Fibroblast of villous mesenchyme (primary cell): ENCODE measurements at regions not wholly inside any gene's neighbourhood (a gene's known extent, or its start where the extent isn't known, plus 50 kb on each side); places are given as distances from the start of the nearest gene placed in this dataset.
A peak's percentile ranks its signal among the peaks of the same experiment; 100 is the strongest.

ENCODE experiments used
- DNase-seq: peaks from one replicate; pipeline ENCODE4 v3.0.0-alpha.2; 2010; ENCODE audit warnings: low read depth
- H3K4me3 ChIP-seq: 2 replicates; pipeline ENCODE4 v1.5.1; 2011; ENCODE audit warnings: low read depth, mild to moderate bottlenecking, low read length
- TF ChIP-seq, protein P1 (sequence below): IDR thresholded peaks from 2 replicates; pipeline ENCODE4 v1.5.1; 2012; ENCODE audit warnings: low read depth, mild to moderate bottlenecking, low read length; ENCODE audit not compliant: insufficient read depth

DNA sequence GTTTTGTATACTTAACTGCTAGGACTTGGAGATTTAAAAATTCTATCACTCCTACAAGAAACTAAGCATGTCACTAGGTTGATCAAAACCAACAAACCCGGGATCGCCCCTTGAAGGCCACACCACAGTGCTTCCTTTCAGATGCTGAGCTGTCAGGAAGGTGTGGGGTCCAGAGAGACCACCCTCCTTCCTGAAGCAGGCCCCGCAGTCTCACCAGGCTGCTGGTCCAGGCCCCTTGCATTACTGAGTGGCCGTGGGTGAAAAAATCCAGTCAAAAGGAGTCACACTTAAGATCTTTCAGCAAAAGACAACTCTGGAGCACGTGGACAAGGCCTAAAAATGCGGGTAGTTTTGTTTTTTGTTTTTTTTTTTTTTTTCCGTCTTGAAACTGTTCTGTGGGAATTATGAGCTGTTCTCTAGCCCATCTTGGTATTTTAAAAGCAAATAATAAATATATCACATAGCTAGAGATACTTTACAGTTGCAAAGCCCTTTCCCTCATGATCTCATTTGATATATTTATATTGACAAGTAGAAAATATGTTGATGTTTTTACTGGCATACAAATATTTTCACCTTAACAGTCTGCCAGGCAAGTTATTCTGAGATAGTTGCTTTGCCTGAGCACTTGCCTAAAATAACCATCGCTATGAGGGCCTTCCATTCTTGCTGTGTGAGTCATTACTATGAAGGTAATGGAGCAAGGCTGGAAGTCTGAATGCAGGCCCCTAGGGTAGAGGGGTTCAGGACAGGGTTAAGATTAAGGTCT, 73.1 kb upstream of the EDEM3 start:
- DNase-seq, result peak; percentile 60
- TF ChIP-seq, protein P1, sequence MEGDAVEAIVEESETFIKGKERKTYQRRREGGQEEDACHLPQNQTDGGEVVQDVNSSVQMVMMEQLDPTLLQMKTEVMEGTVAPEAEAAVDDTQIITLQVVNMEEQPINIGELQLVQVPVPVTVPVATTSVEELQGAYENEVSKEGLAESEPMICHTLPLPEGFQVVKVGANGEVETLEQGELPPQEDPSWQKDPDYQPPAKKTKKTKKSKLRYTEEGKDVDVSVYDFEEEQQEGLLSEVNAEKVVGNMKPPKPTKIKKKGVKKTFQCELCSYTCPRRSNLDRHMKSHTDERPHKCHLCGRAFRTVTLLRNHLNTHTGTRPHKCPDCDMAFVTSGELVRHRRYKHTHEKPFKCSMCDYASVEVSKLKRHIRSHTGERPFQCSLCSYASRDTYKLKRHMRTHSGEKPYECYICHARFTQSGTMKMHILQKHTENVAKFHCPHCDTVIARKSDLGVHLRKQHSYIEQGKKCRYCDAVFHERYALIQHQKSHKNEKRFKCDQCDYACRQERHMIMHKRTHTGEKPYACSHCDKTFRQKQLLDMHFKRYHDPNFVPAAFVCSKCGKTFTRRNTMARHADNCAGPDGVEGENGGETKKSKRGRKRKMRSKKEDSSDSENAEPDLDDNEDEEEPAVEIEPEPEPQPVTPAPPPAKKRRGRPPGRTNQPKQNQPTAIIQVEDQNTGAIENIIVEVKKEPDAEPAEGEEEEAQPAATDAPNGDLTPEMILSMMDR, result no peak
- no peak overlapping the region for H3K4me3 ChIP-seq

DNA sequence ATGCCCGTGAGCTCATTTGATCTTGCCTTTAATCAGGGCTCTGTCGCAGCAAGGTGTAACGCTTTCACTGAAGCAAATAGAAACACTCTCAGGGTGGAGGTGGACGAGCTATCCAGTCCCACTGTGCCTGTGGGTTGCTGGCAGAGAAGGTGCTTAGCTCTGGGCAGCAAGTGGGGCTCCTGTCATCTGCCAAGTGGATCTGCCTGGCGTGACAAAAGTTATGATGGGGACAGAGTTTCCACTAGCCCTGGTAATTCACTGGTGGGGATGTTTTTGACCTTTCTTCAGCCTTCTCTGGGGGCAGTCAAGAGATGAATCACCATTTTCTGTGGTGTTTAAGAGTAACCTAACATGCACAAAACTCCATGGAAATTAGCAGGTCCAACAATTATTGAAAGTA, 71.3 kb upstream of the EDEM3 start:
- TF ChIP-seq, protein P1, result no peak
- no peak overlapping the region for H3K4me3 ChIP-seq
- DNase-seq, result no peak

DNA sequence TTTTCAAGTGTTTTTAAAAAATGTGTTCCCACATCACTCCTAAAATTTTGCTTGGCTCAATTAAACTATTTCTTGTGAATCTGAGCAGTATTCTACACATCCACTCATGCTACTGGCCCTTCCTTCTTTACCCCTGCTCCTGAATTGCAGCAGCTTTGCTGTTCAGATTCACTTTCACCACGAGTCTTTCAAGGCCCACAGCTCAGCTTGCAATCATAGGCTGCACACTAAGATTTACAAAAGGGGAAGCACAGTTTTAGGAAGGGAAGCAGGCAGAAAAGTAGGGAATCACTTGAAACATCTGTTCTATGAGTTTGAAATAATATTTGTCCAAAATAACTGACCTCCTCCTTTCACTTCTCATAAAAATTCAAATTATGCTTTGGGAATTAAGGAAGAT, 70.9 kb upstream of the EDEM3 start:
- H3K4me3 ChIP-seq, result no peak overlapping the region
- TF ChIP-seq, protein P1, result no peak
- no peak for DNase-seq

DNA sequence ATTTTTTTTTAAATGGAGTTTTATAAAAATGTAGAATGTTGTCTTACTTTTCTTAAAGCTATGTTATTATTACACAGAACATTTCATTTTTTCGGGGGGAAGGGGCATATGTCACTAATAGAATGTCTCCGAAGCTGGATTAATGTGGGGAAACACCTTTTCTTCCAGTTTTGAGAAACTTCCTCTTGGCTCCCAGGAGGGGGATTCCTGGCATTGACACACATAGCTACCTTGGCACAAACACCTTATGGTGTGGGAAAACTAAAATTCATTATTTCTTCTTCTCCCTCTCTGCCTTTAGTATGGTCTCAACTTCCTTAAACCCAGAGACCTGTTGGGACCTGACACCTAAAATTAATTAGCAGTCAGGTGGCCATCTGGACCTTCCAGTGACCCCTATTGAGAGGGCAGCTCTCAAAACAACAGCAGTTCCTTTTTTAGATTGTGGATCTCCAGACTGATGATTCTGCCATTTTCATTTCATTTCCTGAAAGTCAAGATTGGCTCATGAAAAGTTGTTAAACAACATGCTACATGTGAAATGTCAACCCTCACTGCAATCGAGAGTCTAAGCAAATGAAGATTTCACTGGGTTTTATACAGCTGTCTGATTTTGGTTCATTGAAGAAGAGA, 70.1 kb upstream of the EDEM3 start:
- DNase-seq, result no peak
- H3K4me3 ChIP-seq, result no peak overlapping the region
- TF ChIP-seq, protein P1, result no peak

DNA sequence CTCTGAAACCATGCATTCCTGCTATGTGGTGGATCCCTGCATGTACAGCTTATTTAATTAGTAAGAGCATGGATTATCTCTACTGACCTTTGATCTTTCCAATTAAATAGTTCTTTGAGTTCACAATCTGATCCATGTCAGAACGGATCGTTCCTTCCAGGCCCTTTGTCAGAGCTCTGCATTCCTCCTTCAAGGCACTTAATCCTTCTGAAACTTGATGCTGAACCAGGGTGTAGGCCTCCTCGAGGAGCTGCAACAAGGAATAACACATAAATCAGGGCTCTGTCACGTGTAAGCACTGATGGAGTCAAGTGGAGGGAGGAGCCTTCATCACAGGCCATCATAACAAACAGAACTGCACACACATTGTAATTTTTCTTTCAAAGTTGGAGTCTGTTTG, 68.4 kb upstream of the EDEM3 start:
- DNase-seq, result peak; percentile 71
- no peak overlapping the region for H3K4me3 ChIP-seq
- TF ChIP-seq, protein P1, result no peak

DNA sequence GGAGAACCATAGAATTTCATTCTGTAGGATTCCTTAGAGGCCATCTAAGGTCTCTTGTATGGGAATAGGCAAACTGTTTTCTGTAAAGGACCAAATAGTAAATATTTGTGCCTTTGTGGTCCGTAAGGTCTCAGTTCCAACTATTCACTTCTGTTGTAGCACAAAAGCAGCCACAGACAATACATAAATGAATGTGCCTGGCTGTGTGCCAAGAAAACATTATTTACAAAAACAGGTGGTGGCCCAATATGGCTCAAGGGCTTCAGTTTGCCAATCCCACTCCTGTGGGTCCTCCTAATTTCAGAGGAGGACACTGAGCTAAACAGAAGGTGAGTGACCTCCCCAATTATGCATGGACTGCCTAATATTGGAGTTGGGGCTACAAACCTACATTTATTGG, 67.6 kb upstream of the EDEM3 start:
- DNase-seq, result no peak
- H3K4me3 ChIP-seq, result no peak overlapping the region
- TF ChIP-seq, protein P1, result no peak

DNA sequence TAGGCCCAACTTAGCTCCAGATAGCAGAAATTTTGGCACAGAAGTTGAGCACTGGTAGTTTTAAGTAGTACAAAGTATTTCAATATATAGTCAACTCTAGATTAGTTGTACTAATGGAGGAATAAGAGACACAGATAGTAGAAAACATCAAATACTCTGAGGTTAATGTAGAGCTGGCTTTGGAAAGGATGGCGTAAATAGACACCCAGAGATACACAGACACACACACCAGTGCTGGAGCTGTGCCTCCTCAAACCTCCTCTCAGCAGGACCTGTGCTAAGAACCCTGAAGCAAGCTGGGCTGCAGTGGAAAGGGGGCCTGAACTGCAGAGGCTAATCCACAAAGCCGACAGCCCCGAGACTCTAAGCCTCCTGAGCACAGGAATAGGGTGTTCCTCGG, 67.0 kb upstream of the EDEM3 start:
- H3K4me3 ChIP-seq, result no peak overlapping the region
- TF ChIP-seq, protein P1, result no peak

More for the DNA sequence above, 67.0 kb upstream of the EDEM3 start:
- no peak for DNase-seq
